Right lobe of liver (tissue), 4 donors: ENCODE measurements at regions not wholly inside any gene's neighbourhood (a gene's known extent, or its start where the extent isn't known, plus 50 kb on each side); places are given as distances from the start of the nearest gene placed in this dataset.

Source experiments
- CTCF ChIP-seq, 4 donors: fragments of 200-600 bp in 3 of 4; fragments of 450-650 bp in 1 of 4; IDR thresholded peaks; one replicate each; pipeline versions ENCODE4 v1.5.1 to v1.8.0; 2016 to 2022; ENCODE audit warnings: antibody characterized with exemption in 4 of 4, mild to moderate bottlenecking in 2 of 4
- POLR2A ChIP-seq: fragments of 450-650 bp; IDR thresholded peaks from one replicate; pipeline ENCODE4 v1.6.1; 2017; ENCODE audit warnings: antibody characterized with exemption, mild to moderate bottlenecking
- donor health status: DM: no; HTN: no; CAD: no.
- donor health status: DM: no; HTN: no; CAD: no.
- donor health status: DM: no; HTN: yes; CAD: no.

GRCh38 chr6:98047871-98048270 lies 764.9 kb upstream of the MMS22L start:
- TF ChIP-seq CTCF (IDR thresholded peaks at IDR 0.05) = no peak
- TF ChIP-seq POLR2A = no peak
